GM12873 (cell line): ENCODE measurements at regions not wholly inside any gene's neighbourhood (a gene's known extent, or its start where the extent isn't known, plus 50 kb on each side); places are given as distances from the start of the nearest gene placed in this dataset.

Experiments
- CTCF ChIP-seq: IDR thresholded peaks from 2 replicates; pipeline ENCODE4 v1.5.1; 2012; ENCODE audit warnings: low read depth, mild to moderate bottlenecking, moderate library complexity, low read length, control low read depth; ENCODE audit not compliant: insufficient read depth; ENCODE audit errors: missing control alignments

DNA sequence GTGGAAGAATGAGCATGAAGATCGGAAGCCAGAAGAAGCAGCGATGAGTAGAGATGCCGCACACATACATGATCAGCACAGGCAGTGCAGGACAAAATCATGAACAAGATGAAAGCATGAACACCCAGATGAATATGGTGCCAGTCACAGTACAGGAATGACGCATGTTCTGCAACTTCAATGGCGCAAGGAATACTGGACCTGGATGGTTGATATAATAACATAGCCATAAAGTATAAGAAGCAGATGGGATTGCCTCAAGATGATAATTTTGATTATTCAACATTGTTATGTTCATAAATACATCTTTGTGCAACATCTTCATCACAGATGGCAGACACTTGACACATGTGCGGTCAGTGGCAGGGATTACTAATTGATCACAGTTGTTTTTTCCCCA is 59.7 kb upstream of the SLCO3A1 start:
- TF ChIP-seq CTCF = no peak

DNA sequence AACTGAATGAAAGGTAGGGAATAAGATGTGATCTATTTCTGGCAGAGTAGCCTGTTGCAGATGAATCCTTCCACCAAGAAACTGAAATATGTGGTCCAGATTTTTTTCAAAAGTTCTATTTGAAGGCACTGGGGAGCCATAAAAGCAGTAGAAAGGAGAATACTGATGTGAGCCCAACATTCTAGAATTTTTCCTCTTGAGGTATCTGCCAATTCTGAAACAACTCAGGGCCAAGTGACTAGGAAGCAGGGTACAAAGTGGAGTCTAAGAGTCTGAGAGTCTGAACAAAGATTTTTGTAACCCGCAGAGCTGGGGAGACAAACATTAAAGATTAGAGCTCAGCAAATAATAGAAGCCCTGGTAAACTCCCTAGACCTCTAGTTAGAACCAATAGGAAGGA is 58.3 kb upstream of the SLCO3A1 start:
- TF ChIP-seq CTCF = no peak

DNA sequence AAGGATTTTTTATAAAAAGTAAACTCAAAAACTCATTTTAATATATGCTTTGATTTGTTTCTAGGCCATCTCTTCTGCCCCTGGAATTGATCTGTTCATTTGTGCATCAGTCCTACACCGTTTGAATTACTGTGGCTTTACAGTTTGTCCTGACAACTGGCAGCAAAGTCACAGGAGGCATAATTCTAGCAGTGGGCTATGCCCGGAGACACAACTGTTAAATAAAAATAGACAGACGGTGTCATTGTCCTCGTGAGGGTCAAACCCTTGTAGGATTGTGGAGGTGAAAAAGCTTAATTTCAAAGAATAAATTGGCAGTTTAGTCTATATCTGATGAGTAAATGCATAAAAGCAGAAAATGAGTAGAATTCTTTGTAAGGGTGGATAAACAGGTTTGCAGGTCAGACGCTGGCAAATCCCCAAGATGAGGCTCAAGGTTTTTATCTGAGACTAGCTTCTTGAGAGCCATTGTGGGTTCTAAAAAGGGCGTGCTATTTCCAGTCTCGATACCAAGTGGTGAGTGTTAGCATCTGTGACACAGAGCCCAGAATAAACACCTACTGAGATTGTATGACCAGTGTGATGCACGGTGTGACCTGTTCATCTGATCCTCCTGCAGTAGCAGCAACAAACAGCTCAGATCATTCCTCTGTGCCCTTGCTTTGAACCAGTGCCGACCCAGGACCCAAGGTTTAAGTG is 51.5 kb upstream of the SLCO3A1 start:
- TF ChIP-seq CTCF = no peak

GRCh38 chr15:91803260-91803659 is 50.2 kb upstream of the SLCO3A1 start:
- TF ChIP-seq CTCF = no peak
